GM20000 (cell line): ENCODE measurements at regions not wholly inside any gene's neighbourhood (a gene's known extent, or its start where the extent isn't known, plus 50 kb on each side); places are given as distances from the start of the nearest gene placed in this dataset.

Source experiments
- DNase-seq: peaks from one replicate; pipeline ENCODE4 v3.0.0; 2012; ENCODE audit warnings: low spot score
- CTCF ChIP-seq: IDR thresholded peaks from 2 replicates; pipeline ENCODE4 v1.5.1; 2012; ENCODE audit warnings: mild to moderate bottlenecking, control low read depth; ENCODE audit errors: extremely low read depth, missing control alignments

- DNase-seq, result no peak
- no peak for TF ChIP-seq CTCF
Observed at GRCh38 chr6:101058296-101058695, 177.2 kb upstream of the ASCC3 start.

GRCh38 chr6:101066481-101066880 is 185.4 kb upstream of the ASCC3 start:
- DNase-seq, result no peak
- no peak for TF ChIP-seq CTCF

GRCh38 chr6:101069191-101069795 is 188.2 kb upstream of the ASCC3 start:
- no peak for DNase-seq
- TF ChIP-seq CTCF, result no peak

GRCh38 chr6:101070044-101070608 is 189.0 kb upstream of the ASCC3 start:
- no peak for DNase-seq
- no peak for TF ChIP-seq CTCF

- DNase-seq, result no peak
- no peak for TF ChIP-seq CTCF
Observed at GRCh38 chr6:101077344-101077743, 196.2 kb upstream of the ASCC3 start.

GRCh38 chr6:101079696-101080270 is 198.7 kb upstream of the ASCC3 start:
- no peak for DNase-seq

More at GRCh38 chr6:101079696-101080270, 198.7 kb upstream of the ASCC3 start:
- TF ChIP-seq CTCF, result no peak
